GM12872 (cell line): ENCODE measurements at regions not wholly inside any gene's neighbourhood (a gene's known extent, or its start where the extent isn't known, plus 50 kb on each side); places are given as distances from the start of the nearest gene placed in this dataset.

ENCODE experiments used
- CTCF ChIP-seq: IDR thresholded peaks from 3 replicates; pipeline ENCODE4 v1.5.1; 2011; ENCODE audit warnings: low read depth, mild to moderate bottlenecking, low read length, moderate library complexity; ENCODE audit not compliant: insufficient read depth

DNA sequence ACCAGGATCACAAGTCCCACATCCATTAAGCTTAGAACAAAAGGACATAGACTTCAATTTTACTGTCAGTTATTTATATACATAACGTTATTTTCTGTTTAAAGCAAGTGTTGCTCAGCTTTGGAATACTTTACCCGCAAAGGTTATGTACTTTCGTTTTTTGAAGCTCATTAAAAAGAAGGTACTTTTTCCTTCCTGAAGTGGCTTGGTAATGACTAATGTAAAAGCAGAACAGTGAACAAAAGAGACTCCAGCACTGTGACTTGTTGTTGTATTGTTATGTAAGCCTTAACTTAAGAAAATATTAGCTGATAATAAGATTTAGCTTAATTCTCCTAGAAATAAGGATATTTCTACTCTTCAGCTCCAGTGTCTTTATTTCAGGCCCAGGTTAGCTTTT lies 97.3 kb upstream of the SLCO6A1 start:
- no peak for TF ChIP-seq CTCF

- no peak for TF ChIP-seq CTCF
These were observed 98.2 kb upstream of the SLCO6A1 start for GRCh38 chr5:102596951-102597350.

DNA sequence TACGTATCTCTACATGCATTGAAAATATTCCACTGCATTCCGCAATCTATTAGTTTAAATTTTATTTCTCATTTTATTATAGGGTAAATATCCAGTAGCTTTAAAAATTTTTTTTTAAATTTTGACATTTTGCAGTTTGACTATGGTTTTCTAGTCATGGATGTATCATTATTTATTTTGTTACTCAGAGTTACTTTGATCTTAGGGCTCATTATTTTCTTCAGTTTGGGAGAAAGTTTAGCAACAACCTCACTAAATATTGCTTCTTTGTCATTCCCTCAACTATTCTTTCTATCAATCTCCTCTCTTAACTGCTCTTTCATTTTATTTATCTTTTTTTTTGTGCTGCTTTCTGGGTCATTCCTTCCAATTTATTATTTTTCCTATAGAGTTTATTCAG lies 100.5 kb upstream of the SLCO6A1 start:
- TF ChIP-seq CTCF: no peak

DNA sequence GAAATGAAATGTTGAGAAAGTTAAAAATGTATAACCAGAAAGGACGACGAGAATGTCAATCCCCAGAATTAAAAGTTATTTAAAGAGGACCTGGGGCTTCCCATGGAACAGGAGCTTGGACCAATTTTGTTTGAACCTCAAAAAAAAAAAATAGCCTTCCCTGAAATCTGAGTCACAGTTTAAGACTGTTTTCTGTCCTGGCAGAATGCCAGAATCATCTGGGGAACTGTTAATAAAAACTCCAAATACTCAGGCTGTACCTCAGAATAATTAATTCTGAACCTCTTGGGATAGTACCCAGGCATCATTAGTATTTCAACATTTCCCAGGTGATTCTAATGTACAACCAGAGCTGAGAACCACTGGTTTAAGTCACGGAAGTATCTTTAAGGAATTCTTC lies 102.2 kb upstream of the SLCO6A1 start:
- TF ChIP-seq CTCF: no peak

- no peak for TF ChIP-seq CTCF
These were observed 104.9 kb upstream of the SLCO6A1 start for GRCh38 chr5:102603670-102604069.

GRCh38 chr5:102608414-102608813 lies 109.6 kb upstream of the SLCO6A1 start:
- TF ChIP-seq CTCF: no peak

- no peak for TF ChIP-seq CTCF
These were observed 112.5 kb upstream of the SLCO6A1 start for GRCh38 chr5:102611312-102611711.

- TF ChIP-seq CTCF: no peak
These were observed 114.9 kb upstream of the SLCO6A1 start for GRCh38 chr5:102613661-102614060.
